Nephron (organoid): ENCODE measurements at regions not wholly inside any gene's neighbourhood (a gene's known extent, or its start where the extent isn't known, plus 50 kb on each side); places are given as distances from the start of the nearest gene placed in this dataset.
"Not testable (repeated sequence)": the region's sequence is repeated elsewhere in the genome, so short reads cannot be mapped to it uniquely, and the experiment has no call there.

ENCODE experiments used
- H3K27ac Mint-ChIP-seq, 3 experiments: 2 replicates each; pipeline ENCODE4 v1.8.0; 2020; ENCODE audit warnings: mixed read lengths in 3 of 3, mild to moderate bottlenecking in 2 of 3, moderate library complexity in 1 of 3
- H3K27me3 Mint-ChIP-seq: 2 replicates; pipeline ENCODE4 v1.8.0; 2021; ENCODE audit warnings: low read depth, mild to moderate bottlenecking, moderate library complexity, mixed read lengths
- H3K36me3 Mint-ChIP-seq: 2 replicates; pipeline ENCODE4 v1.8.0; 2020; ENCODE audit warnings: low read depth, mixed read lengths
- H3K4me1 Mint-ChIP-seq: 2 replicates; pipeline ENCODE4 v1.8.0; 2020; ENCODE audit warnings: mixed read lengths
- H3K4me3 Mint-ChIP-seq, 3 experiments: 2 replicates each; pipeline ENCODE4 v1.8.0; 2020; ENCODE audit warnings: mild to moderate bottlenecking in 3 of 3, mixed read lengths in 3 of 3, moderate library complexity in 2 of 3
- H3K9me3 Mint-ChIP-seq: 2 replicates; pipeline ENCODE4 v1.8.0; 2020; ENCODE audit warnings: mixed read lengths
- CTCF ChIP-seq, 3 experiments: fragments of 200-600 bp; sonication (generic); IDR thresholded peaks; one replicate each; pipeline ENCODE4 v1.5.0; 2021; ENCODE audit warnings: antibody characterized with exemption in 3 of 3; ENCODE audit not compliant: unreplicated experiment in 3 of 3

- Mint-ChIP-seq H3K27me3 (peaks cover 3% of the 10 kb centered on the region), H3K4me1 (peaks cover 10% of the 10 kb centered on the region), H3K36me3 (no peaks in the 10 kb centered on the region)
These were observed 1002.3 kb downstream of the FAM133A start for GRCh38 chrX:94676285-94676684.

GRCh38 chrX:94686071-94686470 is 1012.1 kb downstream of the FAM133A start:
- H3K27me3 Mint-ChIP-seq, result no peaks in the 10 kb centered on the region

More at GRCh38 chrX:94676285-94676684, 1002.3 kb downstream of the FAM133A start:
- Mint-ChIP-seq H3K9me3 (peaks cover 3% of the 10 kb centered on the region), H3K27ac (no peak overlapping the region), H3K4me3 (no peak overlapping the region)
- TF ChIP-seq CTCF (IDR thresholded peaks at IDR 0.05; ENCODE audit: unreplicated experiment in 3 of 3), result no peak

GRCh38 chrX:94695910-94696309 is 1021.9 kb downstream of the FAM133A start:
- H3K36me3 Mint-ChIP-seq, result no peaks in the 10 kb centered on the region
- H3K27me3 Mint-ChIP-seq, result no peaks in the 10 kb centered on the region
- H3K27ac Mint-ChIP-seq, result no peak overlapping the region
- no peaks in the 10 kb centered on the region for H3K4me1 Mint-ChIP-seq
- H3K4me3 Mint-ChIP-seq, result no peak overlapping the region
- peaks cover 3% of the 10 kb centered on the region for H3K9me3 Mint-ChIP-seq
- TF ChIP-seq CTCF (IDR thresholded peaks at IDR 0.05; ENCODE audit: unreplicated experiment in 3 of 3), result no peak

More at GRCh38 chrX:94686071-94686470, 1012.1 kb downstream of the FAM133A start:
- TF ChIP-seq CTCF (IDR thresholded peaks at IDR 0.05; ENCODE audit: unreplicated experiment in 3 of 3), result no peak
- no peak overlapping the region for H3K4me3 Mint-ChIP-seq
- H3K4me1 Mint-ChIP-seq, result peaks cover 14% of the 10 kb centered on the region
- peaks cover 5% of the 10 kb centered on the region for H3K9me3 Mint-ChIP-seq
- no peaks in the 10 kb centered on the region for H3K36me3 Mint-ChIP-seq
- H3K27ac Mint-ChIP-seq, result peak overlapping the region in 1 of 3 experiments; percentile 3

- not testable (repeated sequence) for H3K36me3 Mint-ChIP-seq, H3K27ac Mint-ChIP-seq, H3K9me3 Mint-ChIP-seq, H3K27me3 Mint-ChIP-seq, H3K4me3 Mint-ChIP-seq, H3K4me1 Mint-ChIP-seq
These were observed 1030.6 kb downstream of the FAM133A start for GRCh38 chrX:94704348-94705256.

GRCh38 chrX:94721386-94721785 is 1047.4 kb downstream of the FAM133A start:
- no peaks in the 10 kb centered on the region for H3K36me3 Mint-ChIP-seq
- no peaks in the 10 kb centered on the region for H3K27me3 Mint-ChIP-seq
- H3K4me3 Mint-ChIP-seq, result no peak overlapping the region
- no peaks in the 10 kb centered on the region for H3K9me3 Mint-ChIP-seq
- no peak overlapping the region for H3K27ac Mint-ChIP-seq
- TF ChIP-seq CTCF (IDR thresholded peaks at IDR 0.05; ENCODE audit: unreplicated experiment in 3 of 3), result no peak
- peaks cover 5% of the 10 kb centered on the region for H3K4me1 Mint-ChIP-seq

GRCh38 chrX:94722578-94722977 is 1048.6 kb downstream of the FAM133A start:
- no peak overlapping the region for H3K4me3 Mint-ChIP-seq
- no peaks in the 10 kb centered on the region for H3K36me3 Mint-ChIP-seq
- no peaks in the 10 kb centered on the region for H3K27me3 Mint-ChIP-seq
- peaks cover 5% of the 10 kb centered on the region for H3K4me1 Mint-ChIP-seq
- H3K27ac Mint-ChIP-seq, result peak overlapping the region in 2 of 3 experiments; percentile 46 to 48
- H3K9me3 Mint-ChIP-seq, result no peaks in the 10 kb centered on the region
- TF ChIP-seq CTCF (IDR thresholded peaks at IDR 0.05; ENCODE audit: unreplicated experiment in 3 of 3), result no peak
